SKM-1 treated with dmso at 0.1 percent for 144 hours (cell line): ENCODE measurements at regions not wholly inside any gene's neighbourhood (a gene's known extent, or its start where the extent isn't known, plus 50 kb on each side); places are given as distances from the start of the nearest gene placed in this dataset.

ENCODE experiments used
- DNase-seq: peaks from one replicate; lab custom pipeline; 2025; ENCODE audit not compliant: unreplicated experiment; lab: John Stamatoyannopoulos, UW

DNA sequence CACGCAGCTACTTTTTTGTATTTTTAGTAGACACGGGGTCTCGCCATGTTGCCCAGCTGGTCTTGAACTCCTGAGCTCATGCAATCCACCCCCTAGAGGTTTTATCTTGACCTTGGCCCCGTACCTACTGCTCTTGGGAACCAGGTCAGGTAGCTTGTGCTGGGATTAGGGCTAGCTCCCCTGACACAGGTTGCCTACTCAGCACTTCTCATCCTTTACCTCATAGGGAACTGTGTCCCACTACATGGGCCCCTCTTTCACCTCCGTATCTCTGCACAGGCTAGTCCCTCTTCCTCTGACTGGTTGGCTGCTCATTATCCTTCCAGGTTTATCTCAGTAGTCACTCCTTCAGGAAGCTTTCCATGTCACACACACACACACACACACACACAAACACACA is 58.0 kb upstream of the ITPRID1 start:
- no peak for DNase-seq

DNA sequence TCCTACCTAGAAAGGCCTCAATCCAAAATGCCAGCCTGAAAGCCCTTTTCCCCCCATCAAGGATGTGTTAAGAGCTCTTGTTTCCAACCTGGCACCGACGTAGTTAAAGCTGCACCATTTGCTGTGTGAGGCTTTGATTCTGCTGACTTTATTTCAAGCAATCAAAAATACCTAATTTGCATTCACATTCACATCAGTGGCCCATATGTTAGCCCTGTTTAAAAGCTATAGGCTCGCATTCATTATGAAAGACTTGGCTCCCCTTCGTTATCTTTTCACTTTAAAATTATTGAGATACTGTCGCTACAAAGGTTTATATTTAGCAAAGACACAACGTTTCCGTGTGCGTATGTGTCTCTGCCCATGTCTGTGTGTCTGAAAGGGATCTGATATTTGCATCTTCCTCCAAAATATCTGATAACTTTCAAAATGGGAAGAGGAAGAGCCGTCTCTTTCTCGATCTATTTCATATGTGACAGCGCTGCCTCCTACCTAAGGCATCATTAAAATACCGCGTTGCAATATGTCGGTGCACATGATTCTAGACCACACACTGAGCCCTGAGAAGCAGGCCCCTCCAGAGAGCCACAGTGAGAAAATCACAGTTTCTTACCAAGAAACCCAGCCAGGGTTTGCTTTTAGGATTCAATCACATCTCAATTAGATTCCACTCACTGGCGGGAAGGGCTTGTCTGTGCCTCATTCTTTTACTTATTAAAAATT is 57.1 kb upstream of the ITPRID1 start:
- DNase-seq: no peak

DNA sequence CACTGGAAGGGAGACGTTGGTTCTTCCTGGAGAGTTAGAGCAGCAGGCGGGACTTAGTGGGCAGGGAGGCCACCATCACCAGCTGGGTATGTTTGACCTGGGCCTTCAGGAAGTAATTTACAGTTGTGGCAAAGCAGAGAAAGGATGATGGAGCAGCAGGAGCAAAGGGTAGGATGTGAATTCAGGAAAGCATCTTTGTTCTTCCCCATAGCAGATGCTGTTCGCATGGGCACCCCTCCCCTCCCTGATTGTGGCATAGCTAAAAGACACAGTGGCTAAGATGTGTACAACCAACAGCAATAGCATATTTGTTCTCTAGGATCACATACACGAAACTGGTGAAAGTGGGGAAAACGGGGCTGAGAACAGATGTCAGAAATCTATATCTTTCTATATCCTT is 56.3 kb upstream of the ITPRID1 start:
- DNase-seq: no peak

- DNase-seq: no peak
Observed at GRCh38 chr7:31458203-31458602, 55.7 kb upstream of the ITPRID1 start.

DNA sequence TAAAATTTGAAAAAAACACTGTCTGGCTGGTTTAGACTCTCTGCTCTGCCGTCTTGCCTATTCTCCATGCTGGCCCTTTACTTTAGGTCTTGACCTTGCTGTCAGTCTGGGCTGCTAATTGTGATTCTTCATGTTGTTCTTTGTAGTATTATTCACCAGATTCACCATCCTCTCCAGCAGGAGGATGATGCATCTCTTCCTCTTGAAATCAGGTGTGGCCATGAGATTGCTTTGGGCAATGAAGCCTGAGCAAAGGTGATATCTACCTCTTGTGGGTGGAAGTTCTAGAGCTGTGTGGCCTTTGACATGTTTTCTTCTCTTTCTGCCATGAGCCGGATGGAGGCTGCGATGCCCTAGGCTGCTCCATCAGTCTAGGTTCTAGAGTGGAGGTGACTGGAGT is 51.3 kb upstream of the ITPRID1 start:
- DNase-seq: no peak
